GM12878 (cell line): ENCODE measurements at regions not wholly inside any gene's neighbourhood (a gene's known extent, or its start where the extent isn't known, plus 50 kb on each side); places are given as distances from the start of the nearest gene placed in this dataset.
A peak's percentile ranks its signal among the peaks of the same experiment; 100 is the strongest.

Experiments
- ATAC-seq: fragments of 200-7000 bp; cut with Tn5 transposase; 3 replicates; pipeline ENCODE4 v1.9.1; 2020; ENCODE audit warnings: mild to moderate bottlenecking, moderate library complexity
- BruUV-seq: library from RNA; stranded (reverse); fragments of 400-500 nt; replicated peaks from 2 replicates; lab custom pipeline; 2021; lab: Mats Ljungman, UMichigan
- CTCF ChIA-PET: fragments of 300-600 bp; sonication (Branson Sonifier 250); formaldehyde crosslinking; extraction: SDS; loops from one replicate; lab custom pipeline; 2021; ENCODE audit warnings: inconsistent platforms; lab: Yijun Ruan, JAX
- POLR2A ChIA-PET: fragments of 350-600 bp; formaldehyde crosslinking; extraction: SDS; loops from one replicate; lab custom pipeline; 2021; ENCODE audit warnings: inconsistent platforms; lab: Charles Lee
- RAD21 ChIA-PET: fragments of 300-600 bp; sonication (Branson Sonifier 250); formaldehyde crosslinking; loops from one replicate; lab custom pipeline; 2023; ENCODE audit warnings: antibody characterized with exemption; ENCODE audit not compliant: unreplicated experiment; lab: Charles Lee
- SMC1A ChIA-PET: fragments of 300-600 bp; sonication (Branson Sonifier 250); formaldehyde crosslinking; loops from one replicate; lab custom pipeline; 2023; ENCODE audit not compliant: unreplicated experiment, uncharacterized antibody; lab: Charles Lee
- DNase-seq: peaks from one replicate; pipeline ENCODE4 v3.0.0-alpha.2; 2011; ENCODE audit warnings: low read depth, low spot score
- FAIRE-seq: peaks from 3 replicates; lab custom pipeline; 2011; peaks lifted over from hg19 to GRCh38; lab: Jason Lieb, UNC
- H2AFZ ChIP-seq: 2 replicates; pipeline ENCODE4 v1.6.0; 2011; ENCODE audit warnings: low read depth, low read length, control low read depth; ENCODE audit not compliant: control insufficient read depth
- H3K27ac ChIP-seq: 2 replicates; pipeline ENCODE4 v1.5.1; 2011; ENCODE audit warnings: control low read depth; ENCODE audit not compliant: control insufficient read depth, insufficient read depth
- H3K27me3 ChIP-seq, 2 experiments: replicated peaks in 1 of 2; 2 replicates each; pipeline versions ENCODE4 v1.6.0 to v1.6.1; 2011; ENCODE audit warnings: low read length in 1 of 2; ENCODE audit not compliant: control insufficient read depth in 2 of 2, insufficient read depth in 2 of 2
- H3K36me3 ChIP-seq, 2 experiments: 2 replicates each; pipeline ENCODE4 v1.5.1; 2011; ENCODE audit warnings: low read length in 1 of 2; ENCODE audit not compliant: control insufficient read depth in 2 of 2, insufficient read depth in 2 of 2
- H3K4me1 ChIP-seq: 2 replicates; pipeline ENCODE4 v1.6.1; 2011; ENCODE audit warnings: mild to moderate bottlenecking, low read length, moderate library complexity, mixed read lengths; ENCODE audit not compliant: control insufficient read depth, insufficient read depth
- H3K4me2 ChIP-seq: 2 replicates; pipeline ENCODE4 v1.6.0; 2011; ENCODE audit warnings: control low read depth; ENCODE audit not compliant: control insufficient read depth, insufficient read depth
- H3K4me3 ChIP-seq: fragments of 200-600 bp; sonication (generic); 2 replicates; pipeline ENCODE4 v1.5.1; 2016
- H3K79me2 ChIP-seq: 2 replicates; pipeline ENCODE4 v1.6.0; 2011; ENCODE audit warnings: low read length; ENCODE audit not compliant: control insufficient read depth, insufficient read depth
- H3K9ac ChIP-seq: 2 replicates; pipeline ENCODE4 v1.8.0; 2011; ENCODE audit warnings: low read length, control low read depth, mixed read lengths; ENCODE audit not compliant: control insufficient read depth, insufficient read depth
- H3K9me3 ChIP-seq: replicated peaks from 3 replicates; pipeline ENCODE4 v1.5.1; 2011; ENCODE audit warnings: mild to moderate bottlenecking, low read length; ENCODE audit not compliant: control insufficient read depth, insufficient read depth
- H4K20me1 ChIP-seq: 2 replicates; pipeline ENCODE4 v1.6.0; 2011; ENCODE audit not compliant: control insufficient read depth, insufficient read depth
- BACH1 ChIP-seq: fragments of 450-650 bp; IDR thresholded peaks from 2 replicates; pipeline ENCODE4 v1.6.1; 2017; ENCODE audit warnings: mild to moderate bottlenecking, borderline replicate concordance
- BHLHE40 ChIP-seq, 2 experiments: fragments of 450-650 bp in 1 of 2; IDR thresholded peaks; 2 replicates each; pipeline ENCODE4 v1.6.1; 2011 to 2017; ENCODE audit warnings: low read depth in 2 of 2, borderline replicate concordance in 1 of 2, improper control_type of control experiment in 1 of 2, low read length in 1 of 2, mild to moderate bottlenecking in 1 of 2
- GABPA ChIP-seq: IDR thresholded peaks from 2 replicates; pipeline ENCODE4 v1.6.1; 2014; ENCODE audit warnings: antibody characterized with exemption, low read depth, mild to moderate bottlenecking, inconsistent platforms
- GATAD2B ChIP-seq: fragments of 450-650 bp; conservative IDR thresholded peaks from 2 replicates; pipeline ENCODE4 v1.6.1; 2017; ENCODE audit warnings: low read depth, mild to moderate bottlenecking, moderate library complexity
- IKZF2 ChIP-seq, 2 experiments: fragments of 450-650 bp; IDR thresholded peaks; 2 replicates each; pipeline ENCODE4 v1.6.1; 2017; ENCODE audit warnings: mild to moderate bottlenecking in 2 of 2, moderate library complexity in 2 of 2
- IRF4 ChIP-seq: IDR thresholded peaks from 2 replicates; pipeline ENCODE4 v1.6.1; 2011; ENCODE audit warnings: low read depth, low read length
- MYC ChIP-seq: IDR thresholded peaks from 2 replicates; pipeline ENCODE4 v1.6.1; 2011; ENCODE audit warnings: mild to moderate bottlenecking, low read length, moderate library complexity, inconsistent platforms; ENCODE audit not compliant: insufficient read depth, insufficient replicate concordance, insufficient read length, severe bottlenecking
- RAD21 ChIP-seq: IDR thresholded peaks from 2 replicates; pipeline ENCODE4 v1.6.1; 2011; ENCODE audit warnings: mild to moderate bottlenecking, low read depth, low read length, moderate library complexity; ENCODE audit not compliant: insufficient read depth
- SRF ChIP-seq, 2 experiments: IDR thresholded peaks; 2 replicates each; pipeline ENCODE4 v1.6.1; 2011; ENCODE audit warnings: low read depth in 2 of 2, low read length in 2 of 2, mild to moderate bottlenecking in 1 of 2, moderate library complexity in 1 of 2
- YBX1 ChIP-seq: fragments of 450-650 bp; IDR thresholded peaks from 2 replicates; pipeline ENCODE4 v1.6.1; 2016; ENCODE audit warnings: antibody characterized with exemption
- ZNF274 ChIP-seq: IDR thresholded peaks from one replicate; pipeline ENCODE4 v1.8.0; 2011; ENCODE audit not compliant: insufficient read length, insufficient read depth
- in situ Hi-C: fragments of 300-500 bp; cut with MboI; formaldehyde crosslinking; loops from 9 replicates; pipeline ENCODE4 v1.14.3; 2018; ENCODE audit warnings: mixed read lengths
- intact Hi-C: fragments of 100-400 bp; cut with micrococcal nuclease; formaldehyde crosslinking; loops from one replicate; pipeline ENCODE4 v1.14.2; 2022; ENCODE audit not compliant: unreplicated experiment
- TF ChIP-seq, protein P1 (sequence below): fragments of 450-650 bp; formaldehyde crosslinking; IDR thresholded peaks from 2 replicates; pipeline ENCODE4 v1.4.0; 2020; ENCODE audit warnings: mild to moderate bottlenecking, moderate library complexity
- TF ChIP-seq, protein P2 (sequence below): fragments of 450-650 bp; IDR thresholded peaks from 2 replicates; pipeline ENCODE4 v1.6.1; 2017; ENCODE audit warnings: mild to moderate bottlenecking, moderate library complexity

DNA sequence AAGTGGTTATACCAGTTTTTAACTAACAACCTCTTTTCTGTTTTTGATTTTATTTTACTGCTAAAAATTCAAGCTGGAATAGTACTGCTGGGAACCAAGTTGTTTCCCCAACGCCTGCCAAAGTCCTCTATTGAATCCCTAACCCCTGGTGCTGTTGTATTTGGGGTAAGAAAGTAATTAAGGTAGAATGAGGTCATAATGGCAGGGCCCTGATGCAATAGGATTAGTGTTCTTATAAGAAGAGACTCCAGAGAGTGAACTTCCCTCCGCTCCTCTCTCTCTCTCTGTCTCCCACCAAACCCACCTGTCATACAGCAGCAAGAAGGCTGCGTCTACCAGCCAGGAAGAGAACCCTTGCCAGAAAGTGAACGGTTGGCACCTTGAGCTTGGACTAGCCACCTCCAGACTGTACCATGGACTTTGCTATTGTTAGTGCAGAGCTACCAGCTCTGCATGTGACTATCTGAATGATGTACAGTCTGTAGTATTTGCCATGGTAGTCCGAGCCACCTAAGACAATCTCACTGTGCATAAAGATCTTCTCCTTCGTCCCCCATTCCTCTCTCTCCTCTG is 86.5 kb upstream of the KLF6 start (continued):
- TF ChIP-seq, protein P1, sequence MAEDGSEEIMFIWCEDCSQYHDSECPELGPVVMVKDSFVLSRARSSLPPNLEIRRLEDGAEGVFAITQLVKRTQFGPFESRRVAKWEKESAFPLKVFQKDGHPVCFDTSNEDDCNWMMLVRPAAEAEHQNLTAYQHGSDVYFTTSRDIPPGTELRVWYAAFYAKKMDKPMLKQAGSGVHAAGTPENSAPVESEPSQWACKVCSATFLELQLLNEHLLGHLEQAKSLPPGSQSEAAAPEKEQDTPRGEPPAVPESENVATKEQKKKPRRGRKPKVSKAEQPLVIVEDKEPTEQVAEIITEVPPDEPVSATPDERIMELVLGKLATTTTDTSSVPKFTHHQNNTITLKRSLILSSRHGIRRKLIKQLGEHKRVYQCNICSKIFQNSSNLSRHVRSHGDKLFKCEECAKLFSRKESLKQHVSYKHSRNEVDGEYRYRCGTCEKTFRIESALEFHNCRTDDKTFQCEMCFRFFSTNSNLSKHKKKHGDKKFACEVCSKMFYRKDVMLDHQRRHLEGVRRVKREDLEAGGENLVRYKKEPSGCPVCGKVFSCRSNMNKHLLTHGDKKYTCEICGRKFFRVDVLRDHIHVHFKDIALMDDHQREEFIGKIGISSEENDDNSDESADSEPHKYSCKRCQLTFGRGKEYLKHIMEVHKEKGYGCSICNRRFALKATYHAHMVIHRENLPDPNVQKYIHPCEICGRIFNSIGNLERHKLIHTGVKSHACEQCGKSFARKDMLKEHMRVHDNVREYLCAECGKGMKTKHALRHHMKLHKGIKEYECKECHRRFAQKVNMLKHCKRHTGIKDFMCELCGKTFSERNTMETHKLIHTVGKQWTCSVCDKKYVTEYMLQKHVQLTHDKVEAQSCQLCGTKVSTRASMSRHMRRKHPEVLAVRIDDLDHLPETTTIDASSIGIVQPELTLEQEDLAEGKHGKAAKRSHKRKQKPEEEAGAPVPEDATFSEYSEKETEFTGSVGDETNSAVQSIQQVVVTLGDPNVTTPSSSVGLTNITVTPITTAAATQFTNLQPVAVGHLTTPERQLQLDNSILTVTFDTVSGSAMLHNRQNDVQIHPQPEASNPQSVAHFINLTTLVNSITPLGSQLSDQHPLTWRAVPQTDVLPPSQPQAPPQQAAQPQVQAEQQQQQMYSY (CRISPR knock-in tag): no peak
- no peak for TF ChIP-seq SRF (IDR thresholded peaks at IDR 0.05; ENCODE audit: low read depth in 2 of 2, low read length in 2 of 2)
- no peak for TF ChIP-seq GATAD2B
- TF ChIP-seq IRF4: no peak
- TF ChIP-seq, all 136 proteins: peak for 0

DNA sequence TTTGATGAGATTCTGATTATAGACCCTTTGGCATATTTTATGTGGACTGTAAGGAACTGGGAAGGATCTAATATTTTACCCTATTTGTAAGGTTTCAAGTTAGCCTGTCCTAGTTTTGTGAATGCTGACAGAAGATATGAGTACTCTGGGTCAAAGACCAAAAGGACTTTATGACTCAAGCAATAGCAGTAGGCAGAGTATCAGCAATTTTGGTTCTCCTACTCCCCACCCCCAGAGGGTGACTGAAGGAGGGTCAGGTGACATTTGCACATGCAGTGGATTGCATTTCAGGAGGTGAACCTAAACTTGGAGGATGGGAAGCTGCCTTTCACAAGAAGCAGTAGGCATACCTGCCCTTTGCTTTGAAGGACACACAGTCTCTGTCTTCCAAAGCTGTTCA is 84.0 kb upstream of the KLF6 start:
- CTCF ChIA-PET: interaction anchor here (0.6 to 1.9 kb wide), 3 partner anchors 17 to 155 kb away, joined by 4 to 5 read pairs (median 4); no protein-coding TSS in a partner anchor
- H3K4me1 ChIP-seq: peaks cover 49% of the 10 kb centered on the region
- in situ Hi-C loops: no loop called here
- no peak overlapping the region for H3K9ac ChIP-seq
- H3K79me2 ChIP-seq: no peaks in the 10 kb centered on the region
- 0 out of 2 replicates have a peak overlapping the region, but pooled peaks have one; percentile 24 for H3K27ac ChIP-seq
- no peaks in the 10 kb centered on the region for H4K20me1 ChIP-seq
- POLR2A ChIA-PET: interaction anchor here (0.7 to 1.9 kb wide), 7 partner anchors 10 to 40 kb away, joined by 3 to 9 read pairs (median 5); no protein-coding TSS in a partner anchor
- ATAC-seq (peak; percentile 42), FAIRE-seq (no peak), DNase-seq (no peak)
- no peak overlapping the region for H3K4me3 ChIP-seq
- intact Hi-C loops: no loop called here
- no peak overlapping the region for H2AFZ ChIP-seq
- H3K27me3 ChIP-seq: no peaks in the 10 kb centered on the region
- H3K36me3 ChIP-seq: no peaks in the 10 kb centered on the region
- RAD21 ChIA-PET: interaction anchor here (0.9 to 2.4 kb wide), 7 partner anchors 17 to 85 kb away, joined by 3 to 35 read pairs (median 4); partner anchors contain the start of gene KLF6
- H3K4me2 ChIP-seq: peak overlapping the region; percentile 44; the same call in 1 of the 2 replicates
- SMC1A ChIA-PET: interaction anchor here (0.8 to 13.6 kb wide), 6 partner anchors 16 to 108 kb away, joined by 3 to 295 read pairs (median 7); no protein-coding TSS in a partner anchor
- no peaks in the 10 kb centered on the region for H3K9me3 ChIP-seq
- no TSS peak for BruUV-seq
- TF ChIP-seq RAD21 (0 out of 2 replicates have a peak, but pooled peaks have one; percentile 8), MYC (no peak), BHLHE40 (IDR thresholded peaks at IDR 0.05; ENCODE audit: borderline replicate concordance in 1 of 2, low read depth in 2 of 2, low read length in 1 of 2) (peak in 1 of 2 experiments; percentile 71; a peak in 2 of 4 replicates), YBX1 (no peak), BACH1 (no peak), ZNF274 (no peak), GABPA (no peak), IKZF2 (IDR thresholded peaks at IDR 0.05) (no peak)
- TF ChIP-seq, protein P2, sequence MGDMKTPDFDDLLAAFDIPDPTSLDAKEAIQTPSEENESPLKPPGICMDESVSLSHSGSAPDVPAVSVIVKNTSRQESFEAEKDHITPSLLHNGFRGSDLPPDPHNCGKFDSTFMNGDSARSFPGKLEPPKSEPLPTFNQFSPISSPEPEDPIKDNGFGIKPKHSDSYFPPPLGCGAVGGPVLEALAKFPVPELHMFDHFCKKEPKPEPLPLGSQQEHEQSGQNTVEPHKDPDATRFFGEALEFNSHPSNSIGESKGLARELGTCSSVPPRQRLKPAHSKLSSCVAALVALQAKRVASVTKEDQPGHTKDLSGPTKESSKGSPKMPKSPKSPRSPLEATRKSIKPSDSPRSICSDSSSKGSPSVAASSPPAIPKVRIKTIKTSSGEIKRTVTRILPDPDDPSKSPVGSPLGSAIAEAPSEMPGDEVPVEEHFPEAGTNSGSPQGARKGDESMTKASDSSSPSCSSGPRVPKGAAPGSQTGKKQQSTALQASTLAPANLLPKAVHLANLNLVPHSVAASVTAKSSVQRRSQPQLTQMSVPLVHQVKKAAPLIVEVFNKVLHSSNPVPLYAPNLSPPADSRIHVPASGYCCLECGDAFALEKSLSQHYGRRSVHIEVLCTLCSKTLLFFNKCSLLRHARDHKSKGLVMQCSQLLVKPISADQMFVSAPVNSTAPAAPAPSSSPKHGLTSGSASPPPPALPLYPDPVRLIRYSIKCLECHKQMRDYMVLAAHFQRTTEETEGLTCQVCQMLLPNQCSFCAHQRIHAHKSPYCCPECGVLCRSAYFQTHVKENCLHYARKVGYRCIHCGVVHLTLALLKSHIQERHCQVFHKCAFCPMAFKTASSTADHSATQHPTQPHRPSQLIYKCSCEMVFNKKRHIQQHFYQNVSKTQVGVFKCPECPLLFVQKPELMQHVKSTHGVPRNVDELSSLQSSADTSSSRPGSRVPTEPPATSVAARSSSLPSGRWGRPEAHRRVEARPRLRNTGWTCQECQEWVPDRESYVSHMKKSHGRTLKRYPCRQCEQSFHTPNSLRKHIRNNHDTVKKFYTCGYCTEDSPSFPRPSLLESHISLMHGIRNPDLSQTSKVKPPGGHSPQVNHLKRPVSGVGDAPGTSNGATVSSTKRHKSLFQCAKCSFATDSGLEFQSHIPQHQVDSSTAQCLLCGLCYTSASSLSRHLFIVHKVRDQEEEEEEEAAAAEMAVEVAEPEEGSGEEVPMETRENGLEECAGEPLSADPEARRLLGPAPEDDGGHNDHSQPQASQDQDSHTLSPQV: no peak
